Left lung (tissue), 4 donors: ENCODE measurements at regions not wholly inside any gene's neighbourhood (a gene's known extent, or its start where the extent isn't known, plus 50 kb on each side); places are given as distances from the start of the nearest gene placed in this dataset.

Source experiments
- ATAC-seq: fragments of 200-7000 bp; cut with Tn5 transposase; one replicate; pipeline ENCODE4 v1.9.1; 2020; ENCODE audit warnings: moderate library complexity
- DNase-seq, 4 donors: peaks; one replicate each; pipeline ENCODE4 v3.0.0-alpha.2; 2013 to 2020
- H3K27ac ChIP-seq, 2 donors: fragments of 200-600 bp; sonication (generic) in 1 of 2; one replicate each; pipeline versions ENCODE4 v1.5.0 to v1.8.0; 2020 to 2021
- H3K27me3 ChIP-seq, 2 donors: fragments of 200-600 bp; sonication (generic) in 1 of 2; one replicate each; pipeline versions ENCODE4 v1.5.0 to v1.8.0; 2020 to 2021
- H3K36me3 ChIP-seq, 2 donors: fragments of 200-600 bp; sonication (generic) in 1 of 2; one replicate each; pipeline versions ENCODE4 v1.5.0 to v1.8.0; 2020 to 2021
- H3K4me1 ChIP-seq, 2 donors: fragments of 200-600 bp; one replicate each; pipeline ENCODE4 v1.8.0; 2021
- H3K4me3 ChIP-seq, 2 donors: fragments of 200-600 bp; sonication (generic) in 1 of 2; one replicate each; pipeline versions ENCODE4 v1.5.0 to v1.8.0; 2020 to 2021; ENCODE audit warnings: mild to moderate bottlenecking in 1 of 2
- H3K9me3 ChIP-seq, 2 donors: fragments of 200-600 bp; sonication (generic) in 1 of 2; one replicate each; pipeline versions ENCODE4 v1.5.0 to v1.8.0; 2020 to 2021
- CTCF ChIP-seq, 2 donors: fragments of 200-600 bp; sonication (generic) in 1 of 2; IDR thresholded peaks; one replicate each; pipeline versions ENCODE4 v1.5.0 to v1.8.0; 2021; ENCODE audit warnings: antibody characterized with exemption in 2 of 2
- intact Hi-C, 2 donors: fragments of 100-400 bp; cut with DNase I; formaldehyde crosslinking; loops; one replicate each; pipeline versions ENCODE4 v1.11.2 to v1.14.2; 2022
- donor health status: DM: no; HTN: yes; CAD: no.
- donor health status: DM: no; HTN: no; CAD: no.

DNA sequence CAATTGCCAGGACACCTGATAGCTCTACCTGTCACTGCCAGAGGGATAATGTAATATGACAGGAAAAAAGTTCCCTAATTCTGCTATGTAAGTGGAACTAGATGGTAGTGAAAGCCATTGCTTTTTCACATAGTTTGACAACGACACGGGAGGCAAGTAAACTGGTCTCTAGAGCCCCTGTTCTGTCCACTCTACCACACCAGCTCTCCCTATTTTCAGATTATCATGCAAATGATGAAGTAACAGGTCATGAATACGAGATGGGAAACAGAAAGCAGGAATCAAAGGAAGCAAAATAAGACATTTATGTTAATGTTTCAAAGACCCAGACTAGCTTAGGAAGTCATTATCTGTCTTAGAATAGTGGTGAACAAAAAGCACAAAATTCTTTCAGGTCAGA lies 56.2 kb downstream of the TAF11L14 start:
- TF ChIP-seq CTCF (IDR thresholded peaks at IDR 0.05): no peak
- H3K27ac ChIP-seq: no peak overlapping the region
- H3K36me3 ChIP-seq: no peaks in the 10 kb centered on the region
- no peak overlapping the region for H3K4me3 ChIP-seq
- H3K9me3 ChIP-seq: no peaks in the 10 kb centered on the region
- DNase-seq (no peak), ATAC-seq (no peak)
- H3K27me3 ChIP-seq: no peaks in the 10 kb centered on the region
- H3K4me1 ChIP-seq: no peaks in the 10 kb centered on the region
- intact Hi-C loops: no loop called here

DNA sequence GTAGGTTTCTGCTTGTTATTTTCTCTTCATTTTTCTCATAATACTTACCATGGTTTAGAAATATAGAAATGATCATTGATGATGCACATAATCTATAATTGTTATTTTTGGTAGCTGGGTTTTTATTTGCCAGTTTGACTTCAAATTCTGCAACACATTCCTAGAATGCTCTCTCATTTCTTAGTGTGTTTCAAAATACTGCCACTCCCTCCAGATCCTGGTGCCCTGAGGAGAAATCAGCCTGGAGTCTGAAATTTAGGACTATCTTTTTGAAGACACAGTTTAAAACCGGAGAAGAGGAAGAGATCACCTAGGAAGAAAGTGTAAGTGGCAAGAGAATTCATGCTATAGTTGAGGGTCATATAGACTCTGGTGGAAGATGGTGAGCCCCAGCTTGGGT lies 57.5 kb downstream of the TAF11L14 start:
- Histone ChIP-seq H3K4me3 (no peak overlapping the region), H3K36me3 (no peaks in the 10 kb centered on the region), H3K27me3 (no peaks in the 10 kb centered on the region), H3K9me3 (no peaks in the 10 kb centered on the region), H3K27ac (no peak overlapping the region), H3K4me1 (no peaks in the 10 kb centered on the region)
- no peak for TF ChIP-seq CTCF (IDR thresholded peaks at IDR 0.05)
- intact Hi-C loops: no loop called here
- ATAC-seq (no peak), DNase-seq (no peak)

DNA sequence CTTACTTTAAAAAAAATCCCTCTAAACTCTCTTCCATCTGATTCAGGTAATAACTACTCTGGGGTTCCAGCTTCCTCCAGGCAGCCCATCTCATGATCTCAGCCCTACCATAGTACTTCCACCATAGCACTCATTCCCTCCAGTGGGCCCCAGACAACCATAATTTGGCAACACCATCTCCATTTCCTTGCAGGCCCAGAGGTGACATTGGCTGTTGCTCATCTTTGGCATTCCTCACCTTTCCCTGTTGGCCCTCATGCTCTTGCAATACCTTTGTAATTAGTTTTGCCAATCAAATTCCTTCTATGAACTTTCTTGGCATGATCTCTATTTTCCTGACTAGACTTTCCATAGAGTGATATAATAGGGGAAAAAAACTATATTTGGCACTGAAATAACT lies 60.1 kb downstream of the TAF11L14 start:
- DNase-seq (no peak), ATAC-seq (no peak)
- intact Hi-C loops: no loop called here
- H3K36me3 ChIP-seq: no peaks in the 10 kb centered on the region
- no peaks in the 10 kb centered on the region for H3K4me1 ChIP-seq
- H3K9me3 ChIP-seq: no peaks in the 10 kb centered on the region
- no peak overlapping the region for H3K4me3 ChIP-seq
- H3K27me3 ChIP-seq: no peaks in the 10 kb centered on the region
- H3K27ac ChIP-seq: no peak overlapping the region
- no peak for TF ChIP-seq CTCF (IDR thresholded peaks at IDR 0.05)

DNA sequence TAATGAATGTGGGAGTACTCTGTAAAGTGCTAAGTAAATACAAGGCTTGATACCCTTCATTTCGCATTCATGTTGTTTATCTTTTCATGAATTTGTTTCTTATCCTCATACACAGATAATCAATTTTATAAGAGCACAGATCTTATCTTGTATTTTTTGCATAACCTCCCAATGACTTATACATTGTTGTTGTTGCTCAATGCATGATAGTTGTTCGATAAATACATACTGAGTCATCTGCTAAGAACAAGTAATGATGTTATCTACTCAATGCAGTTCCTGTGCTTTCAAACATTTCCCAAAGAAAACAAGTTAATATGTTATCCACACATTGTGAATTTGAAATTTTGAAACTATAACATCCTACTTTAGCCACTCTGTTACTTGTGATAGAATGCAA lies 60.7 kb downstream of the TAF11L14 start:
- ATAC-seq: no peak
- Histone ChIP-seq H3K27me3 (no peaks in the 10 kb centered on the region), H3K36me3 (no peaks in the 10 kb centered on the region), H3K27ac (no peak overlapping the region), H3K4me3 (no peak overlapping the region), H3K4me1 (no peaks in the 10 kb centered on the region), H3K9me3 (no peaks in the 10 kb centered on the region)
- no peak for TF ChIP-seq CTCF (IDR thresholded peaks at IDR 0.05)
- DNase-seq: no peak
- intact Hi-C loops: no loop called here

DNA sequence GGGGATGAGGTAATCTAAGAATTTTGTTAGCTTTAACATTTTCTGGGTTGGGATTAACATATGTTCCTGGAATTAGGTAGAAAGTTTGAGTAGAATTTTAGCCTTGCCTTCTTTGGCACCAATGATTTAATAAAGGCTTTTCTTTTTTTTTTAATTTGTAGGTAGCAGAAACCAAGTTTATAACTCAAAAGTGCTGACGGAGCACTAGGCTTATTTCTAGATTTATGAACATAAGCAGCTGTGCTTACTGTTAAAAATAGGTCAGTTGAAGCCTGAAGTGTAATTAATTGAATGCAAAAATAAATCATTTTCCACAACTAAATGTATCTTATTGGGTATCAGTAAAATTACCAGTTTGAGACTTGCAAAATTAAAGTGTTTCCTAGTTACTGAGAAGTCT lies 62.4 kb downstream of the TAF11L14 start:
- DNase-seq (no peak), ATAC-seq (no peak)
- H3K4me1 ChIP-seq: no peaks in the 10 kb centered on the region
- H3K9me3 ChIP-seq: peaks cover 0 to 6% of the 10 kb centered on the region in 2 donors
- no peaks in the 10 kb centered on the region for H3K36me3 ChIP-seq
- H3K27ac ChIP-seq: no peak overlapping the region
- no peak overlapping the region for H3K4me3 ChIP-seq
- intact Hi-C loops: no loop called here
- no peaks in the 10 kb centered on the region for H3K27me3 ChIP-seq
- TF ChIP-seq CTCF (IDR thresholded peaks at IDR 0.05): no peak
